Stimulated activated CD4-positive, alpha-beta T cell treated with anti-CD3 and anti-CD28 coated beads, Interleukin-4, amount 100 ng/mL, for 4 hours (primary cell): ENCODE measurements at regions not wholly inside any gene's neighbourhood (a gene's known extent, or its start where the extent isn't known, plus 50 kb on each side); places are given as distances from the start of the nearest gene placed in this dataset.

Source experiments
- DNase-seq, 2 experiments: peaks; one replicate each; pipeline ENCODE4 v3.0.0-alpha.2; 2020

GRCh38 chr3:106229495-106230278 lies 360.9 kb upstream of the CBLB start:
- DNase-seq, result no peak

- no peak for DNase-seq
Measured at GRCh38 chr3:106231086-106231485, 362.3 kb upstream of the CBLB start.

- DNase-seq, result no peak
Measured at GRCh38 chr3:106232956-106233355, 364.1 kb upstream of the CBLB start.

GRCh38 chr3:106239195-106239697 lies 370.4 kb upstream of the CBLB start:
- DNase-seq, result no peak

- DNase-seq, result no peak
Measured at GRCh38 chr3:106241593-106241992, 372.8 kb upstream of the CBLB start.

GRCh38 chr3:106242781-106243180 lies 374.0 kb upstream of the CBLB start:
- DNase-seq, result no peak

- DNase-seq, result no peak
Measured at GRCh38 chr3:106245400-106245799, 376.6 kb upstream of the CBLB start.

- DNase-seq, result no peak
Measured at GRCh38 chr3:106247902-106248684, 379.3 kb upstream of the CBLB start.

- DNase-seq, result no peak
Measured at GRCh38 chr3:106249159-106249558, 380.3 kb upstream of the CBLB start.

GRCh38 chr3:106249981-106250380 lies 381.2 kb upstream of the CBLB start:
- no peak for DNase-seq

- DNase-seq, result no peak
Measured at GRCh38 chr3:106251160-106251892, 382.5 kb upstream of the CBLB start.

GRCh38 chr3:106255870-106256248 lies 387.0 kb upstream of the CBLB start:
- DNase-seq, result no peak

GRCh38 chr3:106256249-106256957 lies 387.6 kb upstream of the CBLB start:
- no peak for DNase-seq

GRCh38 chr3:106257172-106257571 lies 388.4 kb upstream of the CBLB start:
- no peak for DNase-seq

GRCh38 chr3:106261396-106261795 lies 392.6 kb upstream of the CBLB start:
- no peak for DNase-seq

- no peak for DNase-seq
Measured at GRCh38 chr3:106261915-106262683, 393.3 kb upstream of the CBLB start.

GRCh38 chr3:106263011-106263410 lies 394.2 kb upstream of the CBLB start:
- no peak for DNase-seq

- DNase-seq, result no peak
Measured at GRCh38 chr3:106263546-106263945, 394.7 kb upstream of the CBLB start.

GRCh38 chr3:106265704-106266103 lies 396.9 kb upstream of the CBLB start:
- no peak for DNase-seq

GRCh38 chr3:106268696-106269095 lies 399.9 kb upstream of the CBLB start:
- DNase-seq, result no peak

- no peak for DNase-seq
Measured at GRCh38 chr3:106272302-106272701, 403.5 kb upstream of the CBLB start.

GRCh38 chr3:106275592-106275991 lies 406.8 kb upstream of the CBLB start:
- DNase-seq, result peak in 1 of 2 experiments; percentile 12
